ENCODE measurements at regions not wholly inside any gene's neighbourhood (a gene's known extent, or its start where the extent isn't known, plus 50 kb on each side); places are given as distances from the start of the nearest gene placed in this dataset.

DNA sequence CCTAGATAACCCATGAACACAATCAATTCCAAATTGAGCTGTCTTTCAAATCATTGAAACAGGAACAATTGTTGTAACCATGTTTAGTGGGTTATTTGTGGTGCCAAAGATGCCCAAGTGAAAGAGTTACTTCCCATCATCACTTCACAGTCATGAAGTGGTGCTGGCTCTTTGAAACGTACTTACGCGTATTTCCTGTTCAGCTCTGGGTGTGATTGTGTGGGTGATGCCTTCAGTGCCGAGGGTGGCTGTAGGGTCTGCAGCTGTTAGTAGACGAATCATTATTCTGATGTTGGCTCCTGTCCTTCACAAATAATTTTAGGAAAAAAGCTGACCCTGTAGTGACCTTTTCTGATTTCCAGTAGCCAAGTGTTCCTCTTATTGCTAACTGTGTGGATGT lies 323.1 kb upstream of the KIAA1217 start:
- TF ChIP-seq, protein P1, sequence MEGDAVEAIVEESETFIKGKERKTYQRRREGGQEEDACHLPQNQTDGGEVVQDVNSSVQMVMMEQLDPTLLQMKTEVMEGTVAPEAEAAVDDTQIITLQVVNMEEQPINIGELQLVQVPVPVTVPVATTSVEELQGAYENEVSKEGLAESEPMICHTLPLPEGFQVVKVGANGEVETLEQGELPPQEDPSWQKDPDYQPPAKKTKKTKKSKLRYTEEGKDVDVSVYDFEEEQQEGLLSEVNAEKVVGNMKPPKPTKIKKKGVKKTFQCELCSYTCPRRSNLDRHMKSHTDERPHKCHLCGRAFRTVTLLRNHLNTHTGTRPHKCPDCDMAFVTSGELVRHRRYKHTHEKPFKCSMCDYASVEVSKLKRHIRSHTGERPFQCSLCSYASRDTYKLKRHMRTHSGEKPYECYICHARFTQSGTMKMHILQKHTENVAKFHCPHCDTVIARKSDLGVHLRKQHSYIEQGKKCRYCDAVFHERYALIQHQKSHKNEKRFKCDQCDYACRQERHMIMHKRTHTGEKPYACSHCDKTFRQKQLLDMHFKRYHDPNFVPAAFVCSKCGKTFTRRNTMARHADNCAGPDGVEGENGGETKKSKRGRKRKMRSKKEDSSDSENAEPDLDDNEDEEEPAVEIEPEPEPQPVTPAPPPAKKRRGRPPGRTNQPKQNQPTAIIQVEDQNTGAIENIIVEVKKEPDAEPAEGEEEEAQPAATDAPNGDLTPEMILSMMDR (conservative IDR thresholded peaks at IDR 0.05 in 1 of 2, IDR thresholded peaks at IDR 0.05 in 1 of 2; ENCODE audit: extremely low read depth in 1 of 2, insufficient read depth in 1 of 2, low read depth in 1 of 2, low read length in 2 of 2), result no peak
- no peak for TF ChIP-seq EZH2 (IDR thresholded peaks at IDR 0.05; ENCODE audit: borderline replicate concordance, low read length)

All from mammary epithelial cell (primary cell).